Loucy (cell line): ENCODE measurements at regions not wholly inside any gene's neighbourhood (a gene's known extent, or its start where the extent isn't known, plus 50 kb on each side); places are given as distances from the start of the nearest gene placed in this dataset.

Experiments
- H2AFZ ChIP-seq: fragments of 200-600 bp; sonication (generic); 2 replicates; pipeline ENCODE4 v1.6.0; 2016; ENCODE audit warnings: antibody characterized with exemption, mild to moderate bottlenecking, low read length, moderate library complexity
- H3F3A ChIP-seq: fragments of 200-600 bp; 2 replicates; pipeline ENCODE4 v1.6.0; 2016; ENCODE audit warnings: antibody characterized with exemption, low read depth, mild to moderate bottlenecking
- H3K27me3 ChIP-seq: fragments of 200-600 bp; sonication (generic); 2 replicates; pipeline ENCODE4 v1.6.1; 2014; ENCODE audit warnings: low read length, mild to moderate bottlenecking; ENCODE audit not compliant: insufficient read depth, poor library complexity, severe bottlenecking
- H3K36me3 ChIP-seq: fragments of 200-600 bp; sonication (generic); 2 replicates; pipeline ENCODE4 v1.6.1; 2016; ENCODE audit warnings: low read length; ENCODE audit not compliant: insufficient read depth
- H3K4me1 ChIP-seq: fragments of 200-600 bp; sonication (generic); 2 replicates; pipeline ENCODE4 v1.5.1; 2014; ENCODE audit warnings: low read length, mild to moderate bottlenecking; ENCODE audit not compliant: insufficient read depth, poor library complexity, severe bottlenecking
- H3K4me2 ChIP-seq: fragments of 200-600 bp; sonication (generic); 2 replicates; pipeline ENCODE4 v1.6.0; 2014; ENCODE audit warnings: antibody characterized with exemption, low read length, low read depth, mild to moderate bottlenecking; ENCODE audit not compliant: poor library complexity, severe bottlenecking
- H3K4me3 ChIP-seq: fragments of 200-600 bp; sonication (generic); 2 replicates; pipeline ENCODE4 v1.5.1; 2014; ENCODE audit warnings: low read length, mild to moderate bottlenecking, mixed read lengths; ENCODE audit not compliant: poor library complexity, severe bottlenecking
- H3K79me2 ChIP-seq: fragments of 200-600 bp; sonication (generic); 2 replicates; pipeline ENCODE4 v1.6.1; 2014; ENCODE audit warnings: low read length; ENCODE audit not compliant: insufficient read depth
- H3K9ac ChIP-seq: fragments of 200-600 bp; sonication (generic); 2 replicates; pipeline ENCODE4 v1.6.0; 2014; ENCODE audit warnings: mild to moderate bottlenecking, low read depth, low read length, moderate library complexity; ENCODE audit not compliant: poor library complexity, severe bottlenecking
- H3K9me2 ChIP-seq: fragments of 200-600 bp; sonication (generic); replicated peaks from 2 replicates; pipeline ENCODE4 v1.6.1; 2016; ENCODE audit warnings: low read depth, low read length, mixed read lengths
- H3K9me3 ChIP-seq: fragments of 200-600 bp; sonication (generic); 2 replicates; pipeline ENCODE4 v1.6.1; 2014; ENCODE audit warnings: mild to moderate bottlenecking, antibody characterized with exemption, low read length, low read depth; ENCODE audit not compliant: insufficient read depth
- H4K20me1 ChIP-seq: fragments of 200-600 bp; sonication (generic); 2 replicates; pipeline ENCODE4 v1.6.0; 2014; ENCODE audit warnings: antibody characterized with exemption, low read length, mild to moderate bottlenecking; ENCODE audit not compliant: insufficient read depth, poor library complexity, severe bottlenecking
- CTCF ChIP-seq: fragments of 200-600 bp; sonication (generic); conservative IDR thresholded peaks from 2 replicates; pipeline ENCODE4 v1.5.1; 2014; ENCODE audit warnings: mild to moderate bottlenecking, antibody characterized with exemption, low read length
- EZH2phosphoT487 ChIP-seq: fragments of 200-600 bp; IDR thresholded peaks from 2 replicates; pipeline ENCODE4 v1.6.1; 2018; ENCODE audit warnings: antibody characterized with exemption, mild to moderate bottlenecking, moderate library complexity, borderline replicate concordance

GRCh38 chr7:108659261-108659660, 89.6 kb downstream of the DNAJB9 start:
- Histone ChIP-seq H3K27me3 (no peaks in the 10 kb centered on the region), H4K20me1 (no peaks in the 10 kb centered on the region), H3K4me3 (no peak overlapping the region), H3K4me2 (no peak overlapping the region), H3K36me3 (no peaks in the 10 kb centered on the region), H2AFZ (no peak overlapping the region), H3K4me1 (no peaks in the 10 kb centered on the region), H3K9ac (no peak overlapping the region), H3K9me3 (no peaks in the 10 kb centered on the region), H3F3A (no peaks in the 10 kb centered on the region), H3K9me2 (no peaks in the 10 kb centered on the region), H3K79me2 (no peaks in the 10 kb centered on the region)
- TF ChIP-seq CTCF (no peak), EZH2phosphoT487 (no peak)

DNA sequence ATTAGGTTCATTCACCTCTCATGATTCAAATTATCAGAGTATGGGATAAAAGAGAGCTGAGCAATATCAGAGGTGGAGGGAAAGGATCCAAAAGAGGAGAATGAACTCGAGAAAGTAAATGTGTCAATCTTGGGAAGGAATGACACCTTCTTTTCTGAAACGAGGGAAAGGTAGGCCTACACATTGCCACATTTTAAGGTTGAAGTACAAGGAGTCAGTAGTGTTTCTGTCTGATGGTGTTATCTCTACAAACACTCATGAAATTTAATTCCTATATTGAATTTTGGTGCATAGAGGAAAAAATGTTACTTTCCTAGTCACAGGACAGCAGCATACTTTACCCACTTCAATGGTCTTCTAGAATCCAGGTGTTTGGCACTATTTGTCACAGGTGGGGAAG, 90.2 kb downstream of the DNAJB9 start:
- no peak overlapping the region for H3K4me2 ChIP-seq
- H3K9me3 ChIP-seq, result no peaks in the 10 kb centered on the region
- H3K9me2 ChIP-seq, result no peaks in the 10 kb centered on the region
- H3K4me1 ChIP-seq, result no peaks in the 10 kb centered on the region
- H3K36me3 ChIP-seq, result no peaks in the 10 kb centered on the region
- no peaks in the 10 kb centered on the region for H3F3A ChIP-seq
- no peak for TF ChIP-seq CTCF
- TF ChIP-seq EZH2phosphoT487, result no peak
- no peaks in the 10 kb centered on the region for H3K27me3 ChIP-seq
- no peak overlapping the region for H3K4me3 ChIP-seq
- no peak overlapping the region for H3K9ac ChIP-seq
- no peaks in the 10 kb centered on the region for H4K20me1 ChIP-seq
- H2AFZ ChIP-seq, result no peak overlapping the region
- H3K79me2 ChIP-seq, result no peaks in the 10 kb centered on the region

- Histone ChIP-seq H3K4me1 (no peaks in the 10 kb centered on the region), H3K4me2 (no peak overlapping the region), H3K36me3 (no peaks in the 10 kb centered on the region), H3K9me3 (no peaks in the 10 kb centered on the region), H4K20me1 (no peaks in the 10 kb centered on the region), H3K27me3 (no peaks in the 10 kb centered on the region), H3K4me3 (no peak overlapping the region), H3K9me2 (no peaks in the 10 kb centered on the region), H2AFZ (no peak overlapping the region), H3K9ac (no peak overlapping the region), H3K79me2 (no peaks in the 10 kb centered on the region), H3F3A (no peaks in the 10 kb centered on the region)
- TF ChIP-seq EZH2phosphoT487 (no peak), CTCF (peak; percentile 48)
These were observed 90.8 kb downstream of the DNAJB9 start for GRCh38 chr7:108660465-108660864.
